ENCODE measurements at regions not wholly inside any gene's neighbourhood (a gene's known extent, or its start where the extent isn't known, plus 50 kb on each side); places are given as distances from the start of the nearest gene placed in this dataset.

DNA sequence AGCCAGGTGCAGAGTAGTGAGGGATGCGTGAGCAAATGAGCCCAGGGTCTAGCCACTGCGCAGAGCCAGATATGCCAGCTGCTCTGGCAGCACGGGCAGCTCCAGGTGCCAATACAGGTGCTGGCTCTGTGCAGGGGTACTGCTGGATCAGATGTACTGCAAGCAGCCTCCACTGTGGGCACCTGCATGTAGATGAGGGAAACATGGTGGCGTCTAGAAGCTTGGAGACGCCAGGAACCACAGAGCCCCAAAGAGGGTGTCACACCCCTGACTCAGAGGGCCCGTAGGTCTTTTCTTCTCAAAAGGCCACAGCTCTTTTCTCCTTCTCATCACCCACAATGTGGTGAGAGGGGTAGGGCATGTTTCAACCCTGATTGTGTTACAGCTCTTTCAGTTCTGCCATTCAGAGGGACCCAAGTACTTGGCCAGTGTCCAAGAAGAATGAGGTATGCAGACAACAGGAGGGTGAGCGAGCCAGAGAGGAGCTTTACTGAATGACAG, 244.4 kb upstream of the SLITRK1 start:
- Histone ChIP-seq H3K9me2 (ENCODE audit: insufficient read depth, low read length) (no peaks in the 10 kb centered on the region), H3K27ac (ENCODE audit: low read depth, low read length, poor library complexity, severe bottlenecking) (no peak overlapping the region), H3K4me1 (ENCODE audit: insufficient read depth, low read length, poor library complexity, severe bottlenecking) (no peaks in the 10 kb centered on the region), H3K36me3 (ENCODE audit: insufficient read depth, low read length) (no peaks in the 10 kb centered on the region), H3K9me3 (ENCODE audit: low read length) (0 out of 2 replicates have a peak, but pooled peaks cover 6% of the 10 kb centered on the region), H3K4me3 (ENCODE audit: low read depth, low read length, poor library complexity, severe bottlenecking) (no peak overlapping the region), H4K20me1 (ENCODE audit: insufficient read depth, low read length) (no peaks in the 10 kb centered on the region), H3K79me2 (ENCODE audit: insufficient read depth, low read depth, low read length) (no peaks in the 10 kb centered on the region), H2AFZ (ENCODE audit: low read length) (no peak overlapping the region), H3K4me2 (ENCODE audit: low read length) (no peak overlapping the region)
- no peak for DNase-seq (ENCODE audit: low spot score)
- ChIA-PET POLR2A (no interaction called here), CTCF (ENCODE audit: unreplicated experiment) (no interaction called here)
- BruUV-seq (replicated peaks), result no TSS peak
- TF ChIP-seq EZH2phosphoT487 (IDR thresholded peaks at IDR 0.05; ENCODE audit: borderline replicate concordance, low read depth, low read length), result no peak
- TF ChIP-seq, protein P1, sequence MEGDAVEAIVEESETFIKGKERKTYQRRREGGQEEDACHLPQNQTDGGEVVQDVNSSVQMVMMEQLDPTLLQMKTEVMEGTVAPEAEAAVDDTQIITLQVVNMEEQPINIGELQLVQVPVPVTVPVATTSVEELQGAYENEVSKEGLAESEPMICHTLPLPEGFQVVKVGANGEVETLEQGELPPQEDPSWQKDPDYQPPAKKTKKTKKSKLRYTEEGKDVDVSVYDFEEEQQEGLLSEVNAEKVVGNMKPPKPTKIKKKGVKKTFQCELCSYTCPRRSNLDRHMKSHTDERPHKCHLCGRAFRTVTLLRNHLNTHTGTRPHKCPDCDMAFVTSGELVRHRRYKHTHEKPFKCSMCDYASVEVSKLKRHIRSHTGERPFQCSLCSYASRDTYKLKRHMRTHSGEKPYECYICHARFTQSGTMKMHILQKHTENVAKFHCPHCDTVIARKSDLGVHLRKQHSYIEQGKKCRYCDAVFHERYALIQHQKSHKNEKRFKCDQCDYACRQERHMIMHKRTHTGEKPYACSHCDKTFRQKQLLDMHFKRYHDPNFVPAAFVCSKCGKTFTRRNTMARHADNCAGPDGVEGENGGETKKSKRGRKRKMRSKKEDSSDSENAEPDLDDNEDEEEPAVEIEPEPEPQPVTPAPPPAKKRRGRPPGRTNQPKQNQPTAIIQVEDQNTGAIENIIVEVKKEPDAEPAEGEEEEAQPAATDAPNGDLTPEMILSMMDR (conservative IDR thresholded peaks at IDR 0.05; ENCODE audit: low read length), result no peak
- intact Hi-C loops (cut with micrococcal nuclease; ENCODE audit: unreplicated experiment), result no loop called here

GRCh38 chr13:84121456-84121855, 239.2 kb upstream of the SLITRK1 start:
- H3K9me3 ChIP-seq (ENCODE audit: low read length), result 0 out of 2 replicates have a peak, but pooled peaks cover 6% of the 10 kb centered on the region
- intact Hi-C loops (cut with micrococcal nuclease; ENCODE audit: unreplicated experiment), result no loop called here
- H3K9me2 ChIP-seq (ENCODE audit: insufficient read depth, low read length), result no peaks in the 10 kb centered on the region
- no peaks in the 10 kb centered on the region for H3K4me1 ChIP-seq (ENCODE audit: insufficient read depth, low read length, poor library complexity, severe bottlenecking)
- H4K20me1 ChIP-seq (ENCODE audit: insufficient read depth, low read length), result no peaks in the 10 kb centered on the region
- no peak overlapping the region for H3K4me3 ChIP-seq (ENCODE audit: low read depth, low read length, poor library complexity, severe bottlenecking)
- TF ChIP-seq EZH2phosphoT487 (IDR thresholded peaks at IDR 0.05; ENCODE audit: borderline replicate concordance, low read depth, low read length), result no peak
- TF ChIP-seq, protein P1 (conservative IDR thresholded peaks at IDR 0.05; ENCODE audit: low read length), result no peak
- no peak for DNase-seq (ENCODE audit: low spot score)
- CTCF ChIA-PET (ENCODE audit: unreplicated experiment), result no interaction called here
- no peaks in the 10 kb centered on the region for H3K36me3 ChIP-seq (ENCODE audit: insufficient read depth, low read length)
- no peak overlapping the region for H3K4me2 ChIP-seq (ENCODE audit: low read length)
- POLR2A ChIA-PET, result no interaction called here
- no peaks in the 10 kb centered on the region for H3K79me2 ChIP-seq (ENCODE audit: insufficient read depth, low read depth, low read length)
- no peak overlapping the region for H2AFZ ChIP-seq (ENCODE audit: low read length)
- no peak overlapping the region for H3K27ac ChIP-seq (ENCODE audit: low read depth, low read length, poor library complexity, severe bottlenecking)
- no TSS peak for BruUV-seq (replicated peaks)

- DNase-seq (ENCODE audit: low spot score), result no peak
- Histone ChIP-seq H4K20me1 (ENCODE audit: insufficient read depth, low read length) (no peaks in the 10 kb centered on the region), H3K36me3 (ENCODE audit: insufficient read depth, low read length) (no peaks in the 10 kb centered on the region), H3K4me2 (ENCODE audit: low read length) (no peak overlapping the region), H3K4me1 (ENCODE audit: insufficient read depth, low read length, poor library complexity, severe bottlenecking) (no peaks in the 10 kb centered on the region), H3K4me3 (ENCODE audit: low read depth, low read length, poor library complexity, severe bottlenecking) (no peak overlapping the region), H2AFZ (ENCODE audit: low read length) (no peak overlapping the region), H3K9me2 (ENCODE audit: insufficient read depth, low read length) (no peaks in the 10 kb centered on the region), H3K9me3 (ENCODE audit: low read length) (0 out of 2 replicates have a peak, but pooled peaks cover 6% of the 10 kb centered on the region), H3K79me2 (ENCODE audit: insufficient read depth, low read depth, low read length) (no peaks in the 10 kb centered on the region), H3K27ac (ENCODE audit: low read depth, low read length, poor library complexity, severe bottlenecking) (no peak overlapping the region)
- no peak for TF ChIP-seq EZH2phosphoT487 (IDR thresholded peaks at IDR 0.05; ENCODE audit: borderline replicate concordance, low read depth, low read length)
- TF ChIP-seq, protein P1 (conservative IDR thresholded peaks at IDR 0.05; ENCODE audit: low read length), result no peak
- no TSS peak for BruUV-seq (replicated peaks)
- ChIA-PET CTCF (ENCODE audit: unreplicated experiment) (no interaction called here), POLR2A (no interaction called here)
- intact Hi-C loops (cut with micrococcal nuclease; ENCODE audit: unreplicated experiment), result no loop called here
These were observed 236.7 kb upstream of the SLITRK1 start for GRCh38 chr13:84118839-84119409.
